ENCODE measurements at regions not wholly inside any gene's neighbourhood (a gene's known extent, or its start where the extent isn't known, plus 50 kb on each side); places are given as distances from the start of the nearest gene placed in this dataset.

DNA sequence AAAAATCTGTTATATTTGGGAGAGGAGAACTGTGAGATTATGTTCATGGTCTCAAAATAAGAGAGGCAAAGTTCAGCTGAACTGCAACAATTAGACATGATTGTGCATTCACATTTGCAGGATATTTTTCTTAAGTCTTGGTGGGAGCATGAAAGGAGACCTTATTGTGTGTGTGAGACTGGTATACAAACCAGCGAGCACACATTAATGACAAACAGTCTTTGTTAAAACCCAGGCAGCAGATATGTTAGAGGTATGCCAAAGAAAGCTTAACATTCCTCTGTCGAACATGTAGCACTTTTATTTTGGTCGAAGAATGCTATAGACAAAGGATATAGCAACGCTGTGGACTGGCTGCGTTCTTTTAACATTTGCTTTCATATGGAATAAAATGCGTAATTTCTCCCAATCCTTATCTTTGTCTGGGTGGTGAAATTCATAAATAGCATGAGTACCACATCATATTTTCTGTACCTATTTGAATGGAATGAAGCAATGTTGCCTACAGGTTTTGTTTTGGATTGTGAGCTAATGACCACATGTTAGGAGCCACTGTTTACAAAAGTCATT, 88.4 kb downstream of the ICOS start:
- Histone ChIP-seq H3K4me1 (peaks cover 3 to 11% of the 10 kb centered on the region in 2 donors), H3K27me3 (no peaks in the 10 kb centered on the region), H3K9me3 (no peaks in the 10 kb centered on the region), H3K27ac (no peak overlapping the region), H3K4me3 (no peak overlapping the region), H3K36me3 (no peaks in the 10 kb centered on the region)
- DNase-seq = no peak
- intact Hi-C loops (cut with DNase I; ENCODE audit: low total_unique reads) = no loop called here
- no peak for ATAC-seq
- in situ Hi-C loops (cut with MboI; ENCODE audit: low sequenced_read_pairs in 4 of 4) = no loop called here
- TF ChIP-seq POLR2A (IDR thresholded peaks at IDR 0.05) (no peak), CTCF (IDR thresholded peaks at IDR 0.05 in 4 of 5, conservative IDR thresholded peaks at IDR 0.05 in 1 of 5) (peak in 1 of 5 experiments; percentile 1)

GRCh38 chr2:204026294-204026693, 89.7 kb downstream of the ICOS start:
- Histone ChIP-seq H3K36me3 (no peaks in the 10 kb centered on the region), H3K27me3 (no peaks in the 10 kb centered on the region), H3K27ac (no peak overlapping the region), H3K4me1 (peaks cover 3 to 6% of the 10 kb centered on the region in 2 donors), H3K9me3 (no peaks in the 10 kb centered on the region), H3K4me3 (no peak overlapping the region)
- ATAC-seq (no peak), DNase-seq (no peak)
- intact Hi-C loops (cut with DNase I; ENCODE audit: low total_unique reads) = no loop called here
- in situ Hi-C loops (cut with MboI; ENCODE audit: low sequenced_read_pairs in 4 of 4) = no loop called here
- TF ChIP-seq CTCF (IDR thresholded peaks at IDR 0.05 in 4 of 5, conservative IDR thresholded peaks at IDR 0.05 in 1 of 5) = no peak
- TF ChIP-seq POLR2A (IDR thresholded peaks at IDR 0.05) = no peak

- Histone ChIP-seq H3K36me3 (no peaks in the 10 kb centered on the region), H3K4me3 (no peak overlapping the region), H3K27me3 (no peaks in the 10 kb centered on the region), H3K27ac (no peak overlapping the region), H3K4me1 (no peaks in the 10 kb centered on the region), H3K9me3 (no peaks in the 10 kb centered on the region)
- in situ Hi-C loops (cut with MboI; ENCODE audit: low sequenced_read_pairs in 4 of 4) = no loop called here
- no peak for TF ChIP-seq POLR2A (IDR thresholded peaks at IDR 0.05)
- no peak for TF ChIP-seq CTCF (IDR thresholded peaks at IDR 0.05 in 4 of 5, conservative IDR thresholded peaks at IDR 0.05 in 1 of 5)
- ATAC-seq (no peak), DNase-seq (no peak)
- intact Hi-C loops (cut with DNase I; ENCODE audit: low total_unique reads) = no loop called here
These were observed 90.5 kb downstream of the ICOS start for GRCh38 chr2:204027091-204027490.

DNA sequence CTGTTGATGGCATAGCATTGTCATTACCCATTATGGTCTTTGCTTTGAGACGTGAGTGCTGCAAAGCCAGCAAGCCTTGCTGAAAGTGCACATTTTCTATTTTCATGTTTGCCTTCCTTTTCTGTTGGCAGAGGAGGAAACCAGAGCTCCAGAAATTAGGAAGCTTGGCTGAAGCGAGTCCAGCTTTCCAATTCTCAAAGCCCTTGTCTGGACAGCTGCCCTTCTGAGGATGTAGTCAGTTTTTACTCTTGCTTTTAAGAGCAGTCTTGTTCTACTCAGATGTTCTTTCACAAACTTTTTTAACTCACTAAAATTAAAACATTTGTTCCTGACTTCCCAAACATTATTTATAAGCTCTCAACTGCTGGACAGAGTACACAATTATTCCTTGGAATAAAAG, 93.8 kb downstream of the ICOS start:
- ATAC-seq (no peak), DNase-seq (no peak)
- H3K27ac ChIP-seq = no peak overlapping the region
- intact Hi-C loops (cut with DNase I; ENCODE audit: low total_unique reads) (no loop called here), in situ Hi-C loops (cut with MboI; ENCODE audit: low sequenced_read_pairs in 4 of 4) (no loop called here)
- H3K4me1 ChIP-seq = no peaks in the 10 kb centered on the region
- no peaks in the 10 kb centered on the region for H3K36me3 ChIP-seq
- H3K27me3 ChIP-seq = no peaks in the 10 kb centered on the region
- H3K9me3 ChIP-seq = no peaks in the 10 kb centered on the region
- no peak overlapping the region for H3K4me3 ChIP-seq
- TF ChIP-seq CTCF (IDR thresholded peaks at IDR 0.05 in 4 of 5, conservative IDR thresholded peaks at IDR 0.05 in 1 of 5) = no peak
- no peak for TF ChIP-seq POLR2A (IDR thresholded peaks at IDR 0.05)

GRCh38 chr2:204031056-204031455, 94.5 kb downstream of the ICOS start:
- no peaks in the 10 kb centered on the region for H3K9me3 ChIP-seq
- no peak overlapping the region for H3K4me3 ChIP-seq
- no peak for TF ChIP-seq CTCF (IDR thresholded peaks at IDR 0.05 in 4 of 5, conservative IDR thresholded peaks at IDR 0.05 in 1 of 5)
- no peak for TF ChIP-seq POLR2A (IDR thresholded peaks at IDR 0.05)
- intact Hi-C loops (cut with DNase I; ENCODE audit: low total_unique reads) (no loop called here), in situ Hi-C loops (cut with MboI; ENCODE audit: low sequenced_read_pairs in 4 of 4) (no loop called here)
- DNase-seq = no peak
- no peaks in the 10 kb centered on the region for H3K27me3 ChIP-seq
- no peaks in the 10 kb centered on the region for H3K36me3 ChIP-seq
- no peak overlapping the region for H3K27ac ChIP-seq
- H3K4me1 ChIP-seq = no peaks in the 10 kb centered on the region
- no peak for ATAC-seq
